GM23338 (cell line): ENCODE measurements at regions not wholly inside any gene's neighbourhood (a gene's known extent, or its start where the extent isn't known, plus 50 kb on each side); places are given as distances from the start of the nearest gene placed in this dataset.
A peak's percentile ranks its signal among the peaks of the same experiment; 100 is the strongest.
"Not testable (repeated sequence)": the region's sequence is repeated elsewhere in the genome, so short reads cannot be mapped to it uniquely, and the experiment has no call there.

Source experiments
- ATAC-seq: fragments of 200-7000 bp; cut with Tn5 transposase; 3 replicates; pipeline ENCODE4 v1.9.1; 2020
- DNase-seq: peaks from one replicate; pipeline ENCODE4 v3.0.0-alpha.2; 2015; ENCODE audit warnings: low spot score
- H2AFZ ChIP-seq: fragments of 200-600 bp; sonication (generic); 2 replicates; pipeline ENCODE4 v1.8.0; 2016; ENCODE audit warnings: antibody characterized with exemption, mild to moderate bottlenecking, moderate library complexity
- H3F3A ChIP-seq: fragments of 200-600 bp; sonication (generic); replicated peaks from 2 replicates; pipeline ENCODE4 v1.8.0; 2017; ENCODE audit warnings: antibody characterized with exemption, mixed run types, low read depth
- H3K27ac ChIP-seq: fragments of 200-600 bp; sonication (generic); 2 replicates; pipeline ENCODE4 v1.6.1; 2016; ENCODE audit warnings: low read depth
- H3K27me3 ChIP-seq: fragments of 200-600 bp; sonication (generic); 2 replicates; pipeline ENCODE4 v1.8.0; 2016; ENCODE audit warnings: mild to moderate bottlenecking, mixed run types, moderate library complexity; ENCODE audit not compliant: insufficient read depth
- H3K36me3 ChIP-seq: fragments of 200-600 bp; sonication (generic); 2 replicates; pipeline ENCODE4 v1.8.0; 2016; ENCODE audit warnings: mild to moderate bottlenecking; ENCODE audit not compliant: insufficient read depth
- H3K4me1 ChIP-seq: fragments of 200-600 bp; sonication (generic); 2 replicates; pipeline ENCODE4 v1.8.0; 2016; ENCODE audit warnings: mild to moderate bottlenecking, moderate library complexity; ENCODE audit not compliant: insufficient read depth
- H3K4me2 ChIP-seq: fragments of 200-600 bp; sonication (generic); 2 replicates; pipeline ENCODE4 v1.7.1; 2017; ENCODE audit warnings: mixed run types
- H3K4me3 ChIP-seq: fragments of 200-600 bp; sonication (generic); 2 replicates; pipeline ENCODE4 v1.6.1; 2016; ENCODE audit warnings: mixed run types
- H3K79me2 ChIP-seq: fragments of 200-600 bp; sonication (generic); replicated peaks from 2 replicates; pipeline ENCODE4 v1.8.0; 2017; ENCODE audit warnings: mild to moderate bottlenecking; ENCODE audit not compliant: insufficient read depth
- H3K9me2 ChIP-seq: fragments of 200-600 bp; sonication (generic); 2 replicates; pipeline ENCODE4 v1.8.0; 2017; ENCODE audit not compliant: insufficient read depth
- H4K20me1 ChIP-seq: fragments of 200-600 bp; sonication (generic); replicated peaks from 2 replicates; pipeline ENCODE4 v1.8.0; 2017; ENCODE audit warnings: mild to moderate bottlenecking; ENCODE audit not compliant: insufficient read depth
- H3K27ac Mint-ChIP-seq: 2 replicates; pipeline ENCODE4 v1.8.0; 2020; ENCODE audit warnings: inconsistent platforms, mild to moderate bottlenecking, moderate library complexity, mixed read lengths
- H3K27me3 Mint-ChIP-seq: 3 replicates; pipeline ENCODE4 v1.8.0; 2022; ENCODE audit warnings: low read depth, mild to moderate bottlenecking, moderate library complexity, mixed read lengths, inconsistent platforms; ENCODE audit not compliant: insufficient read depth, poor library complexity
- H3K36me3 Mint-ChIP-seq: 3 replicates; pipeline ENCODE4 v1.8.0; 2021; ENCODE audit warnings: low read depth, mild to moderate bottlenecking, inconsistent platforms, moderate library complexity, mixed read lengths
- H3K4me1 Mint-ChIP-seq: 3 replicates; pipeline ENCODE4 v1.8.0; 2020; ENCODE audit warnings: mild to moderate bottlenecking, inconsistent platforms, mixed read lengths
- H3K4me3 Mint-ChIP-seq: 3 replicates; pipeline ENCODE4 v1.8.0; 2021; ENCODE audit warnings: moderate library complexity, mild to moderate bottlenecking, inconsistent platforms, mixed read lengths
- H3K9me3 Mint-ChIP-seq: 3 replicates; pipeline ENCODE4 v1.8.0; 2020; ENCODE audit warnings: moderate library complexity, mild to moderate bottlenecking, inconsistent platforms, mixed read lengths
- CREB1 ChIP-seq: fragments of 250-450 bp; sonication (Bioruptor Pico); IDR thresholded peaks from 2 replicates; pipeline ENCODE4 v1.5.0; 2020; ENCODE audit warnings: low read depth, mild to moderate bottlenecking, moderate library complexity
- CTCF ChIP-seq, 2 experiments: fragments of 200-600 bp in 1 of 2; sonication (generic) in 1 of 2; conservative IDR thresholded peaks; 2 replicates each; pipeline versions ENCODE4 v1.5.1 to v1.6.1; 2016 to 2017; ENCODE audit warnings: antibody characterized with exemption in 2 of 2, low read depth in 2 of 2, mild to moderate bottlenecking in 2 of 2, moderate library complexity in 1 of 2
- EZH2 ChIP-seq: fragments of 200-600 bp; sonication (generic); IDR thresholded peaks from one replicate; pipeline ENCODE4 v1.8.0; 2017; ENCODE audit warnings: antibody characterized with exemption, mild to moderate bottlenecking, low read depth; ENCODE audit not compliant: unreplicated experiment
- EZH2phosphoT487 ChIP-seq: fragments of 200-600 bp; sonication (generic); IDR thresholded peaks from one replicate; pipeline ENCODE4 v1.8.1; 2018; ENCODE audit warnings: antibody characterized with exemption; ENCODE audit not compliant: unreplicated experiment
- JUNB ChIP-seq: IDR thresholded peaks from one replicate; pipeline ENCODE4 v1.6.1; 2016; ENCODE audit warnings: antibody characterized with exemption; ENCODE audit not compliant: unreplicated experiment
- NANOG ChIP-seq: IDR thresholded peaks from 2 replicates; pipeline ENCODE4 v1.6.1; 2016; ENCODE audit warnings: antibody characterized with exemption, borderline replicate concordance
- POLR2AphosphoS5 ChIP-seq: IDR thresholded peaks from 2 replicates; pipeline ENCODE4 v1.6.1; 2016; ENCODE audit warnings: antibody characterized with exemption, low read depth
- REST ChIP-seq: IDR thresholded peaks from one replicate; pipeline ENCODE4 v1.6.1; 2018; ENCODE audit warnings: antibody characterized with exemption; ENCODE audit not compliant: unreplicated experiment
- STAT1 ChIP-seq: IDR thresholded peaks from one replicate; pipeline ENCODE4 v1.6.1; 2016; ENCODE audit warnings: antibody characterized with exemption; ENCODE audit not compliant: unreplicated experiment
- ZNF114 ChIP-seq: fragments of 250-450 bp; sonication (Bioruptor Pico); IDR thresholded peaks from 2 replicates; pipeline ENCODE4 v1.5.0; 2020; ENCODE audit warnings: mild to moderate bottlenecking, moderate library complexity

GRCh38 chr15:84400820-84401219 lies 165.2 kb downstream of the GOLGA6L4 start:
- DNase-seq (peak; percentile 25), ATAC-seq (no peak)
- Histone ChIP-seq H3K4me1 (no peaks in the 10 kb centered on the region), H3K27ac (no peak overlapping the region), H3K36me3 (no peaks in the 10 kb centered on the region), H3K9me2 (no peaks in the 10 kb centered on the region), H3K4me2 (no peak overlapping the region), H3K27me3 (no peaks in the 10 kb centered on the region), H3F3A (no peaks in the 10 kb centered on the region), H4K20me1 (no peaks in the 10 kb centered on the region), H2AFZ (no peak overlapping the region), H3K79me2 (no peaks in the 10 kb centered on the region), H3K4me3 (no peak overlapping the region)
- Mint-ChIP-seq H3K9me3 (peaks cover 8% of the 10 kb centered on the region), H3K4me3 (no peak overlapping the region), H3K4me1 (no peaks in the 10 kb centered on the region), H3K27ac (no peak overlapping the region), H3K36me3 (peaks cover 4% of the 10 kb centered on the region; the same call in 2 of the 3 replicates), H3K27me3 (peaks cover 10% of the 10 kb centered on the region)
- TF ChIP-seq EZH2 (no peak), REST (no peak), CTCF (conservative IDR thresholded peaks at IDR 0.05; ENCODE audit: low read depth in 2 of 2) (no peak), CREB1 (CRISPR knock-in tag) (no peak), STAT1 (no peak), NANOG (no peak), JUNB (no peak), POLR2AphosphoS5 (no peak), EZH2phosphoT487 (no peak), ZNF114 (no peak)

GRCh38 chr15:84401461-84401860 lies 165.9 kb downstream of the GOLGA6L4 start:
- not testable (repeated sequence) for H3K4me2 ChIP-seq, H3K27ac ChIP-seq, H3K4me3 ChIP-seq, H3K27ac Mint-ChIP-seq, H3K4me1 ChIP-seq, H3K27me3 ChIP-seq, ATAC-seq, DNase-seq, H3K36me3 Mint-ChIP-seq, H4K20me1 ChIP-seq, H3K9me3 Mint-ChIP-seq, H3K36me3 ChIP-seq, H3F3A ChIP-seq, H3K79me2 ChIP-seq, H3K27me3 Mint-ChIP-seq, H3K9me2 ChIP-seq, H3K4me3 Mint-ChIP-seq, H3K4me1 Mint-ChIP-seq, H2AFZ ChIP-seq

GRCh38 chr15:84401891-84402840 lies 166.6 kb downstream of the GOLGA6L4 start:
- not testable (repeated sequence) for H3K4me3 Mint-ChIP-seq, H3K27ac ChIP-seq, H3K4me2 ChIP-seq, H4K20me1 ChIP-seq, H3K27me3 ChIP-seq, H3K9me2 ChIP-seq, H3K79me2 ChIP-seq, H3K27ac Mint-ChIP-seq, H3K9me3 Mint-ChIP-seq, ATAC-seq, H3K4me3 ChIP-seq, H3K36me3 Mint-ChIP-seq, H2AFZ ChIP-seq, H3K4me1 ChIP-seq, DNase-seq, H3K36me3 ChIP-seq, H3F3A ChIP-seq, H3K27me3 Mint-ChIP-seq, H3K4me1 Mint-ChIP-seq
